SU-DHL-6 (cell line): ENCODE measurements at regions not wholly inside any gene's neighbourhood (a gene's known extent, or its start where the extent isn't known, plus 50 kb on each side); places are given as distances from the start of the nearest gene placed in this dataset.

Experiments used
- H2AFZ ChIP-seq: fragments of 200-600 bp; sonication (generic); 2 replicates; pipeline ENCODE4 v1.6.1; 2014; ENCODE audit warnings: low read depth, mild to moderate bottlenecking, moderate library complexity, mixed read lengths, antibody characterized with exemption, low read length; ENCODE audit not compliant: severe bottlenecking
- H3F3A ChIP-seq: fragments of 200-600 bp; shearing (Covaris generic); 2 replicates; pipeline ENCODE4 v1.6.0; 2016; ENCODE audit warnings: antibody characterized with exemption, mild to moderate bottlenecking; ENCODE audit not compliant: insufficient read depth
- H3K27ac ChIP-seq: fragments of 200-600 bp; sonication (generic); 2 replicates; pipeline ENCODE4 v1.5.1; 2016; ENCODE audit warnings: low read depth, mild to moderate bottlenecking, low read length, moderate library complexity, mixed read lengths
- H3K27me3 ChIP-seq: fragments of 200-600 bp; sonication (generic), shearing (Covaris generic); 2 replicates; pipeline ENCODE4 v1.6.0; 2014; ENCODE audit warnings: mild to moderate bottlenecking, low read length
- H3K36me3 ChIP-seq: fragments of 200-600 bp; sonication (generic); 2 replicates; pipeline ENCODE4 v1.6.1; 2014; ENCODE audit warnings: mild to moderate bottlenecking, low read length, mixed read lengths
- H3K4me2 ChIP-seq: fragments of 300-600, 200-600 bp; shearing (Covaris generic), sonication (generic); 2 replicates; pipeline ENCODE4 v1.6.0; 2014; ENCODE audit warnings: low read length, low read depth, mild to moderate bottlenecking; ENCODE audit not compliant: poor library complexity, severe bottlenecking
- H3K4me3 ChIP-seq: fragments of 200-600 bp; sonication (generic); 2 replicates; pipeline ENCODE4 v1.5.1; 2014; ENCODE audit warnings: antibody characterized with exemption, low read length, mild to moderate bottlenecking, mixed read lengths; ENCODE audit not compliant: insufficient read depth, poor library complexity, severe bottlenecking
- H3K79me2 ChIP-seq: fragments of 200-600 bp; sonication (generic); 2 replicates; pipeline ENCODE4 v1.6.1; 2014; ENCODE audit warnings: mild to moderate bottlenecking, low read length, moderate library complexity; ENCODE audit not compliant: insufficient read depth
- H3K9ac ChIP-seq: fragments of 200-600 bp; sonication (generic); 2 replicates; pipeline ENCODE4 v1.7.0; 2014; ENCODE audit warnings: mild to moderate bottlenecking, low read length
- H3K9me2 ChIP-seq: fragments of 200-600 bp; sonication (generic); replicated peaks from 2 replicates; pipeline ENCODE4 v1.6.1; 2014; ENCODE audit warnings: low read length; ENCODE audit not compliant: insufficient read depth
- H3K9me3 ChIP-seq: fragments of 200-600 bp; sonication (generic); 2 replicates; pipeline ENCODE4 v1.6.1; 2014; ENCODE audit warnings: low read length, mixed read lengths; ENCODE audit not compliant: insufficient read depth
- H4K20me1 ChIP-seq: fragments of 200-600 bp; sonication (generic); 2 replicates; pipeline ENCODE4 v1.6.1; 2014; ENCODE audit warnings: low read depth, mild to moderate bottlenecking, antibody characterized with exemption, low read length, moderate library complexity, mixed read lengths
- EZH2phosphoT487 ChIP-seq: fragments of 200-600 bp; sonication (generic), shearing (Covaris generic); conservative IDR thresholded peaks from 2 replicates; pipeline ENCODE4 v1.6.1; 2018; ENCODE audit warnings: mild to moderate bottlenecking, antibody characterized with exemption, low read length, moderate library complexity, mixed read lengths
- TF ChIP-seq, protein P1 (sequence below): fragments of 200-600 bp; sonication (generic); IDR thresholded peaks from one replicate; pipeline ENCODE4 v1.5.1; 2017; ENCODE audit warnings: antibody characterized with exemption, mild to moderate bottlenecking, low read length, moderate library complexity; ENCODE audit not compliant: insufficient read depth, poor library complexity, severe bottlenecking

DNA sequence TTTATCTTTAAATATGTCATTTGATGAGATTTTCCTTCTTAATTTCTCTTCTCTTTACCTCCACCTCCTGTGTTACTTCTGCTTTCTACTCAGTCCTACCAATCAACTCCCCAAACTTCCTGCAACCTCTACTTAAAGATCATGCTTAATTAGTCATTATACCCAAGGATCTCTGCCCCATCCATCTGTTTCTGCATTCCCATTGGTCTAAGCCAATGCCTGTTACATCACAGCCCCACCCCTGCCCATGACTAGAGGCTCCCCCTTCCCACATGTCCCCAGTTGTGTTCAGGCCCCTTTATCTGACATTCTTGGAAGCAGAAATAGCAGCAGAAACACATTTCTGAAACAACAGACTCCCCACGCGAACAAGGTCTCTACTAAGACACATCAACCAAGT lies 319.1 kb upstream of the NFE2L3 start:
- Histone ChIP-seq H3K4me2 (no peak overlapping the region), H3K79me2 (no peaks in the 10 kb centered on the region), H3F3A (no peaks in the 10 kb centered on the region), H3K9me2 (no peaks in the 10 kb centered on the region), H3K27me3 (0 out of 2 replicates have a peak, but pooled peaks cover 2% of the 10 kb centered on the region), H3K27ac (no peak overlapping the region), H4K20me1 (no peaks in the 10 kb centered on the region), H3K9ac (no peak overlapping the region), H3K4me3 (no peak overlapping the region), H3K36me3 (no peaks in the 10 kb centered on the region), H3K9me3 (no peaks in the 10 kb centered on the region), H2AFZ (no peak overlapping the region)
- TF ChIP-seq, protein P1, sequence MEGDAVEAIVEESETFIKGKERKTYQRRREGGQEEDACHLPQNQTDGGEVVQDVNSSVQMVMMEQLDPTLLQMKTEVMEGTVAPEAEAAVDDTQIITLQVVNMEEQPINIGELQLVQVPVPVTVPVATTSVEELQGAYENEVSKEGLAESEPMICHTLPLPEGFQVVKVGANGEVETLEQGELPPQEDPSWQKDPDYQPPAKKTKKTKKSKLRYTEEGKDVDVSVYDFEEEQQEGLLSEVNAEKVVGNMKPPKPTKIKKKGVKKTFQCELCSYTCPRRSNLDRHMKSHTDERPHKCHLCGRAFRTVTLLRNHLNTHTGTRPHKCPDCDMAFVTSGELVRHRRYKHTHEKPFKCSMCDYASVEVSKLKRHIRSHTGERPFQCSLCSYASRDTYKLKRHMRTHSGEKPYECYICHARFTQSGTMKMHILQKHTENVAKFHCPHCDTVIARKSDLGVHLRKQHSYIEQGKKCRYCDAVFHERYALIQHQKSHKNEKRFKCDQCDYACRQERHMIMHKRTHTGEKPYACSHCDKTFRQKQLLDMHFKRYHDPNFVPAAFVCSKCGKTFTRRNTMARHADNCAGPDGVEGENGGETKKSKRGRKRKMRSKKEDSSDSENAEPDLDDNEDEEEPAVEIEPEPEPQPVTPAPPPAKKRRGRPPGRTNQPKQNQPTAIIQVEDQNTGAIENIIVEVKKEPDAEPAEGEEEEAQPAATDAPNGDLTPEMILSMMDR = no peak
- TF ChIP-seq EZH2phosphoT487 = no peak

DNA sequence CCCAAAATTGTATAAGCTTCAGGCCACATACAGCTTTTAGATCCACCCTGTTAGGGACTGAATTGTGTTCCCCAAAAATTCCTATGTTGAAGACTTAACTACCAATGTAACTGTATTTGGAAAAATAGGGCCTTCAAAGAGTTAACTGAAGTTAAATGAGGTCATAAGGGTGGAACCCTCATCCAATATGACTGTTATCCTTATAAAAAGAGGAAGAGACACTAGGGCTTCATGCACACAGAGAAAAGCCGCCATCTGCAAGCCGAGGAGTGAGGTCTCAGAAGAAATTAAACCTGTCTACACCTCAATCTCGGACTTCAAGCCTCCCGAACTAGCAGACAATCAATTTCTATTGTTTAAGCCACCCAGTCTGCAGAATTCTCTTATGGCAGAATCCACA lies 317.9 kb upstream of the NFE2L3 start:
- Histone ChIP-seq H3K79me2 (no peaks in the 10 kb centered on the region), H3K9ac (no peak overlapping the region)

DNA sequence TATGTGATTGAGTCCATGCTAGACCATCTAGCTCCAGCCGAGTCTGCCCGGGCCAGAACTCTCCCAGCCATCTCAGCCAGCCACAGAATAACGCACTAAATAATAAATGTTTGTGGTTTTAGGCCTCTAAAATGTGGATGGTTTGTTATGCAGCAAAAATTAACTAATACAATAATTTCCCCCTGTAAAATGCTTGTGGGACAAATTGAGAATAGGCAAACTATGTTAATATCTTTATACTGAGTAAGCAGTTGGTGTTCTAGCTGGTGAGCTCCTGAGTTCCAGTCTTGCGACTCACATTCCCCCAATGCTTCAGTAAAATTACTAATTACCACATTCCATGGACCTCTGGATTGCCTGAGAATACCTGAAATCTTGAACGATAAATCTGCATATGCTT lies 316.8 kb upstream of the NFE2L3 start:
- Histone ChIP-seq H3K27me3 (0 out of 2 replicates have a peak, but pooled peaks cover 2% of the 10 kb centered on the region), H3K9ac (no peak overlapping the region), H3K4me2 (no peak overlapping the region), H3K27ac (no peak overlapping the region), H3K4me3 (no peak overlapping the region), H3F3A (no peaks in the 10 kb centered on the region), H3K9me3 (no peaks in the 10 kb centered on the region), H3K9me2 (no peaks in the 10 kb centered on the region), H3K36me3 (no peaks in the 10 kb centered on the region), H3K79me2 (no peaks in the 10 kb centered on the region), H2AFZ (no peak overlapping the region), H4K20me1 (no peaks in the 10 kb centered on the region)
- TF ChIP-seq, protein P1 = no peak
- no peak for TF ChIP-seq EZH2phosphoT487

More for the DNA sequence above, 317.9 kb upstream of the NFE2L3 start:
- no peaks in the 10 kb centered on the region for H4K20me1 ChIP-seq
- no peaks in the 10 kb centered on the region for H3K36me3 ChIP-seq
- H3F3A ChIP-seq = no peaks in the 10 kb centered on the region
- H2AFZ ChIP-seq = no peak overlapping the region
- H3K27ac ChIP-seq = no peak overlapping the region
- no peak overlapping the region for H3K4me3 ChIP-seq
- no peak overlapping the region for H3K4me2 ChIP-seq
- H3K9me2 ChIP-seq = no peaks in the 10 kb centered on the region
- 0 out of 2 replicates have a peak, but pooled peaks cover 2% of the 10 kb centered on the region for H3K27me3 ChIP-seq
- no peaks in the 10 kb centered on the region for H3K9me3 ChIP-seq
- TF ChIP-seq EZH2phosphoT487 = no peak
- TF ChIP-seq, protein P1 = no peak
